ENCODE measurements at regions not wholly inside any gene's neighbourhood (a gene's known extent, or its start where the extent isn't known, plus 50 kb on each side); places are given as distances from the start of the nearest gene placed in this dataset.
"Not testable (repeated sequence)": the region's sequence is repeated elsewhere in the genome, so short reads cannot be mapped to it uniquely, and the experiment has no call there.

DNA sequence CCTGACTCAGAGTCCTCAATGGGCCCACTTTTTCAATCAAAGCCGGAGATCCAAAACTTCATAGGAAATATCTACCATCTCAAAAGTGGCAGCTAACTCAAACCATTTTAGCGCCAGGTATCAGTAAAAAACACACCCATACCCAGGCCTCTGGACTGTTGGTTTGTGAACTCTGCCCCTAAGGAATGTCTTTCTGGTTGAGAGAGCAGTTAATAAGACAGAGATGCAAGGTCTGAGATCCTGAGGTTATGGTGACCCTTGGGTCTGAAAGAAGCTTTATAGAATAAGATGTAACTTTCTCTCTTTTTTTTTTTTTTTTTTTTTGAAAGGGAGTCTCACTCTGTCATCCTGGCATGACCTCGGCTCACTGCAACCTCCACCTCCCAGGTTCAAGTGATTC is 350.5 kb downstream of the SOX9 start:
- no peak overlapping the region for H3K27ac ChIP-seq (ENCODE audit: insufficient read depth, low read length)
- no peaks in the 10 kb centered on the region for H3K27me3 ChIP-seq (ENCODE audit: control insufficient read depth, insufficient read depth, low read length)
- no peak overlapping the region for H3K9ac ChIP-seq (ENCODE audit: insufficient read depth, low read length)
- no peaks in the 10 kb centered on the region for H3K9me3 ChIP-seq (ENCODE audit: control insufficient read depth, insufficient read depth, low read depth, low read length)
- H3K4me1 ChIP-seq (ENCODE audit: control insufficient read depth, extremely low read depth, insufficient read depth, low read length) = no peaks in the 10 kb centered on the region
- H3K79me2 ChIP-seq (ENCODE audit: control insufficient read depth, insufficient read depth, low read length) = no peaks in the 10 kb centered on the region
- no peak for DNase-seq (ENCODE audit: low read depth in 2 of 2)
- no peaks in the 10 kb centered on the region for H4K20me1 ChIP-seq (ENCODE audit: control insufficient read depth, extremely low read depth, insufficient read depth, low read length)
- no peak overlapping the region for H2AFZ ChIP-seq (ENCODE audit: low read length)
- H3K4me2 ChIP-seq (ENCODE audit: extremely low read depth, insufficient read depth, low read length) = no peak overlapping the region
- H3K36me3 ChIP-seq (ENCODE audit: control insufficient read depth, insufficient read depth, low read length) = no peaks in the 10 kb centered on the region
- H3K4me3 ChIP-seq (replicated peaks in 1 of 4; ENCODE audit: control extremely low read depth in 1 of 4, insufficient read depth in 1 of 4, low read depth in 3 of 4, low read length in 4 of 4) = no peak overlapping the region
- TF ChIP-seq EZH2 (IDR thresholded peaks at IDR 0.05; ENCODE audit: low read length, missing control alignments) = no peak
- TF ChIP-seq, protein P1, sequence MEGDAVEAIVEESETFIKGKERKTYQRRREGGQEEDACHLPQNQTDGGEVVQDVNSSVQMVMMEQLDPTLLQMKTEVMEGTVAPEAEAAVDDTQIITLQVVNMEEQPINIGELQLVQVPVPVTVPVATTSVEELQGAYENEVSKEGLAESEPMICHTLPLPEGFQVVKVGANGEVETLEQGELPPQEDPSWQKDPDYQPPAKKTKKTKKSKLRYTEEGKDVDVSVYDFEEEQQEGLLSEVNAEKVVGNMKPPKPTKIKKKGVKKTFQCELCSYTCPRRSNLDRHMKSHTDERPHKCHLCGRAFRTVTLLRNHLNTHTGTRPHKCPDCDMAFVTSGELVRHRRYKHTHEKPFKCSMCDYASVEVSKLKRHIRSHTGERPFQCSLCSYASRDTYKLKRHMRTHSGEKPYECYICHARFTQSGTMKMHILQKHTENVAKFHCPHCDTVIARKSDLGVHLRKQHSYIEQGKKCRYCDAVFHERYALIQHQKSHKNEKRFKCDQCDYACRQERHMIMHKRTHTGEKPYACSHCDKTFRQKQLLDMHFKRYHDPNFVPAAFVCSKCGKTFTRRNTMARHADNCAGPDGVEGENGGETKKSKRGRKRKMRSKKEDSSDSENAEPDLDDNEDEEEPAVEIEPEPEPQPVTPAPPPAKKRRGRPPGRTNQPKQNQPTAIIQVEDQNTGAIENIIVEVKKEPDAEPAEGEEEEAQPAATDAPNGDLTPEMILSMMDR (conservative IDR thresholded peaks at IDR 0.05 in 1 of 2, IDR thresholded peaks at IDR 0.05 in 1 of 2; ENCODE audit: low read depth in 1 of 2, low read length in 2 of 2) = no peak

DNA sequence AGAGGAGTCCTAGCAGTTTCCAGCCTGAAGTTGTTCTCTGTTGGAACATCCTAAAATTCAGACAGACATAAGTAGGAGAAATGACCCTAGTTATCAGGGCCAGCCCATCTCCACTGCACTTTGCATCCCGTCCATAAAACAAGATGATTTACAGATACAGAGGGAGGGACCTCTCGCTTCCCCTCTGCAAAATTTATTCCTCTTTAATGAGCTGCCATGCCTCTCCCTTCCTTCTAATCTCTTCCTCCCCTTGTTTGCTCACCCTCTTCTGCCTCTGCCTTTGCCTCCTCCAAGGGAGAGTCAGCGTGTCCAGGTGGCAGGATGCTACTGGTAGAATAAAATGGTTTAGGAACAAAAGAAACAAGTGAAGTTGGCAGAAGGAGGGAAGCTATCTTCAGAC is 351.3 kb downstream of the SOX9 start:
- no peak overlapping the region for H3K9ac ChIP-seq (ENCODE audit: insufficient read depth, low read length)
- no peak overlapping the region for H2AFZ ChIP-seq (ENCODE audit: low read length)
- no peak overlapping the region for H3K4me2 ChIP-seq (ENCODE audit: extremely low read depth, insufficient read depth, low read length)
- H3K27me3 ChIP-seq (ENCODE audit: control insufficient read depth, insufficient read depth, low read length) = no peaks in the 10 kb centered on the region
- TF ChIP-seq EZH2 (IDR thresholded peaks at IDR 0.05; ENCODE audit: low read length, missing control alignments) = no peak
- TF ChIP-seq, protein P1 (conservative IDR thresholded peaks at IDR 0.05 in 1 of 2, IDR thresholded peaks at IDR 0.05 in 1 of 2; ENCODE audit: low read depth in 1 of 2, low read length in 2 of 2) = no peak
- no peak overlapping the region for H3K27ac ChIP-seq (ENCODE audit: insufficient read depth, low read length)
- H3K36me3 ChIP-seq (ENCODE audit: control insufficient read depth, insufficient read depth, low read length) = no peaks in the 10 kb centered on the region
- no peaks in the 10 kb centered on the region for H4K20me1 ChIP-seq (ENCODE audit: control insufficient read depth, extremely low read depth, insufficient read depth, low read length)
- H3K9me3 ChIP-seq (ENCODE audit: control insufficient read depth, insufficient read depth, low read depth, low read length) = no peaks in the 10 kb centered on the region
- no peak for DNase-seq (ENCODE audit: low read depth in 2 of 2)
- no peaks in the 10 kb centered on the region for H3K4me1 ChIP-seq (ENCODE audit: control insufficient read depth, extremely low read depth, insufficient read depth, low read length)
- no peaks in the 10 kb centered on the region for H3K79me2 ChIP-seq (ENCODE audit: control insufficient read depth, insufficient read depth, low read length)
- H3K4me3 ChIP-seq (replicated peaks in 1 of 4; ENCODE audit: control extremely low read depth in 1 of 4, insufficient read depth in 1 of 4, low read depth in 3 of 4, low read length in 4 of 4) = no peak overlapping the region

DNA sequence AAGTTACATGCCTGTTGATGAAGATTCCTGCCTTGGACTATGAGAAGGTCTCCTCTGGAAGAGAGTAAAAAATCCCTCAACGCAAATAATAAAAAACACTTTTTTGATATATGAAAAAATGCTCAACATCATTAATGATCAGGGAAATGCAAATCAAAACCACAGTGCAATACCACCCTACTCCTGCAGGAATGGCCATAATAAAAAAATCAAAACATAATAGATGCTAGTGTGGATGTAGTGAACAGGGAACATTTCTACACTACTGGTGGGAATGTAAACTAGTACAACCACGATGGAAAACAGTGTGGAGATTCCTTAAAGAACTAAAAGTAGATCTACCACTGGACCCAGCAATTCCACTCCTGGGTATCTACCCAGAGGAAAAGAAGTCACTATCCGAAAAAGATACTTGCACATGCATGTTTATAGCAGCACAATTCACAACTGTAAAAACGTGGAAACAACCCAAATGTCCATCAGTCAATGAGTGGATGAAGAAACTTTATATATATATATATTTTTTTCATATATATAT is 352.1 kb downstream of the SOX9 start:
- not testable (repeated sequence) for H3K9me3 ChIP-seq (ENCODE audit: control insufficient read depth, insufficient read depth, low read depth, low read length); H3K79me2 ChIP-seq (ENCODE audit: control insufficient read depth, insufficient read depth, low read length); H2AFZ ChIP-seq (ENCODE audit: low read length); H3K36me3 ChIP-seq (ENCODE audit: control insufficient read depth, insufficient read depth, low read length); H4K20me1 ChIP-seq (ENCODE audit: control insufficient read depth, extremely low read depth, insufficient read depth, low read length); H3K9ac ChIP-seq (ENCODE audit: insufficient read depth, low read length); H3K4me1 ChIP-seq (ENCODE audit: control insufficient read depth, extremely low read depth, insufficient read depth, low read length); H3K27me3 ChIP-seq (ENCODE audit: control insufficient read depth, insufficient read depth, low read length); H3K4me2 ChIP-seq (ENCODE audit: extremely low read depth, insufficient read depth, low read length); H3K27ac ChIP-seq (ENCODE audit: insufficient read depth, low read length); DNase-seq (ENCODE audit: low read depth in 2 of 2); H3K4me3 ChIP-seq (replicated peaks in 1 of 4; ENCODE audit: control extremely low read depth in 1 of 4, insufficient read depth in 1 of 4, low read depth in 3 of 4, low read length in 4 of 4)

All from fibroblast of lung (primary cell).